ENCODE measurements at regions not wholly inside any gene's neighbourhood (a gene's known extent, or its start where the extent isn't known, plus 50 kb on each side); places are given as distances from the start of the nearest gene placed in this dataset.
A peak's percentile ranks its signal among the peaks of the same experiment; 100 is the strongest.
"Not testable (repeated sequence)": the region's sequence is repeated elsewhere in the genome, so short reads cannot be mapped to it uniquely, and the experiment has no call there.

DNA sequence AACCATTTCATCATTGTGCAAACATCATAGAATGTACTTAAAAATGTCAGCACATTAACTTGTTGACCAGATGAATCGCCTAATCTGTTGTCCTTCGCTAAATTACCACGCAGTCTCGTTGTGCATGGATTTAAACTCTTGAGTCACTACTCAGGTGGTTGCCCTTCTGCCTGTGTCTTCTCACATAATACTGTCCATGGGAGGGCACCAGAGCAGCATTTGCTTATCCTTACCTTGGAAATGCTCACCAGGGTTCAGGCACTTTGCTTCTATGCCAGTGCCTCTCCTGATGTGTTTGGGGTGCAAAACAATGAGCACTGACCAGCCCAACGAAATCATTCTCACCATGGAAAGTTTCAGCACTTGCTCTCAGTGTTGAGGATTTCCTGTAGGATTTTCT lies 559.9 kb downstream of the RWDD3 start:
- DNase-seq: no peak

DNA sequence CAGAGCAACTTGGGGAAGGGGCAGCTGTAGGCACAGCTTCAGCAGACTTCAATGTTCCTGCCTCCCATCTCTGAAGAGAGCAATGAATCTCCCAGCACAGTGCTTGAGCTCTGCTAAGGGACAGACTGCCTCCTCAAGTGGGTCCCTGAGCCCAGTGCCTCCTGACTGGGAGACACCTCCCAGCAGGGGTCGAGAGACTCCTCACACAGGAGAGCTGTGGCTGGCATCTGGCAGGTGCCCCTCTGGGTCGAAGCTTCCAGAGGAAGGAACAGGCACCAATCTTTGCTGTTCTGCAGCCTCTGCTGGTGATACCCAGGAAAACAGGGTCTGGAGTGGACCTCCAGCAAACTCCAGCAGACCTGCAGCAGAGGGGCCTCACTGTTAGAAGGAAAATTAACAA lies 563.8 kb downstream of the RWDD3 start:
- not testable (repeated sequence) for DNase-seq

DNA sequence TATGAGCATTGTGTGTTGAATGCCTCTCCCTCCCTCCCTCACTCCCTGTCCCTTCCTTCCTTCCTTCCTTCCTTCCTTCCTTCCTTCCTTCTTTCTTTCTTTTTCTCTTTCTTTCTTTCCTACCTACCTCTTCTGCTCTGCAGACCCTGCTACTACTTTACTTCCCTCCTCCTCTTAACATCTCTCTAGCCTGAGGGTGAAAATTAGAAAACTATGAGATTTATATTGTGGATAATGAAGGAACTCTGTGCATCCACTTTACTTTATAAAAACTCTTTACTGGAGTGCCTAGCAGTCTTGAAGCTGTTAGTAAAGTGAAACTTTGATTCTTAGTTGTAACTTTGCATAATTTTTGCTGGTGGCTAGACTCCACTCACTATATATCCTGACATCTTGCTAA lies 572.2 kb downstream of the RWDD3 start:
- no peak for DNase-seq

DNA sequence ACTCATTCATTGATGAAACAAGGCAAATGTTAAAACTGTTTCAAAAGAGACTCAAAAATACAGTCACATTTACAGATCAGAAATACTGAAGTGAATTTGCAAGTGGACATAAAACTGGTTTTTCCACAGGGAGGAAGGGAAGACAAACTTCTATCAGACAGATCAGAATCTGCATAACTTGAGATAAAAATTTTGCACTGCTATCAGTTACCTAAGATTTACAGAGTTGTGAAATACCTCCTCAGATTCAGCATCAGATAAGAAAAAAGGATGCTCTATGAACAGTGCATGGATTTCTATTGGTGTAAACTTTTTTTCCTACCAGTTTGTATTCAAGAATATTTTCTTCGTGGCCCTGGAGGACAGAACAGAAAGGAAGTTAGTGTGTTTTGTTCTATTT lies 575.4 kb downstream of the RWDD3 start:
- DNase-seq: no peak

DNA sequence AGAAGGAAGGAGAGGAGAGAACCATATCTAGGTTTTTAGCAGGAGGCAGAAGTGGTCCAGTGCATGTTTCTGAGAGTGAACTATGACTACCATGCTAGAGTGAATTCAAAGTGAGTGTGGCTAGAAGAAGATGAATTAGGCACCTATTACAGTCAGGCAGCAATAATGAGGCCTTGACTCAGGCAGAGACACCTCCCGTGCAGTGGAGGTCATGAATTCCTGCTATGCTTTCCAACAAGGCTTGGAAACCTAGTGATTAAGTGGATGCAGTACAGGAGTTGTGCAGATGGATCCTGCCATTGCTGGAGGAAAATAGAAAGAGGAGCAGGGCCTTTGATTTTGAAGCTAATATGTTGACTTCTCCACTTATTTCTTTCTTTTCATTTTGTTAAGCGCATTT lies 581.5 kb downstream of the RWDD3 start:
- no peak for DNase-seq

DNA sequence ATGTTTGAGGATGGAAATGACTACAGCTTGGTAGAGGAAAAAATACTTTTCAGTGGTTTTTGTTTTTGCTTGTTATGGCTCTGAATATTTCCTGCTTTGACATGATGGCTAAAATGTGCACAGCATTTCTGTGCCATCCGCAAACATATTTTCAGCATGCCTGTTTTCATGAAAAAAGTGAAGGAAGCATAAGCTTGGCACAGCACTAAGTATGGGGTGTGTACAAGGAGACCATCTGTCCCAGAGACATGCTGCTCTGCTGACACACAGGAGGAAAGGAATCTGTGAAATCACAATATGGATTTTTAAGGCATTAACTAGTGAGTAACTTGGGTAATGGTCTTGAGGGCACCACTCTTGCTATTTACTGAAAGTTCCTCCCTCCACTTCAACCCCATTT lies 595.5 kb downstream of the RWDD3 start:
- no peak for DNase-seq

DNA sequence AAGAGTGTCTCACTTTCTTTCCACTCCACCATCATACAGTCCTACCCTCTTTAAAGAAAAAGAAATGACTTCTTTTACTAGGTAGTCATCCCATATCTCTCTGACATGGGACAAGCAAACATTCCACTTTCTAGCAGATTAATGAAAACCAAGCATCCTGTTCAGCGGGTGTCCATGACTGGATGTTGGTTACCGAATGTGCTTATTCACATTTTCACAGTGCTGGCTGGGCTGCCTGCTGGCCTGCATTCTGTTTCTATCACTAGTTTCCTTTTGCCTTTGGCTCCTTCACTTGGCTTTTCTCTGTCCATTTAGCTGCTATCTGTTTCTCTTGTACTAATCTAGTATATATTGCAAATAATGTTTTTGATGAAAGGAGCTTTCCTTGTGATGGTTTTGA lies 598.4 kb downstream of the RWDD3 start:
- DNase-seq: no peak

DNA sequence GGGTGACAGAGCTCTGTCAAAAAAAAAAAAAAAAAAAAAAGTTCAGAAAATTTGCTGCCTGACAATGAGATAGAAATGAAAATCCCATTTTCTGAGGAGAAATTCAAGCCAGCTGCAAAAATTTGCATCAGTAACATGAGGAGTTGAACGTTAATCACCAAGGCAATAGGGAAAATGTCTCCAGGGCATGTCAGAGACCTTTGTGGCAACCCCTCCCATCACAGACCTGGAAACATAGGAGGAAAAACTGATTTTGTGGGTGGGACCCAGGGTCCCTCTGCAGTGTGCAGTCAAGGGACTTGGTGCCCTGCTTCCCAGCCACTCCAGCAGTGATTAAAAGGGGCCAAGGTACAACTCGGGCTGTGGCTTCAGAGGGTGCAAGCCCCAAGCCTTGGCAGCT lies 615.4 kb downstream of the RWDD3 start:
- no peak for DNase-seq

DNA sequence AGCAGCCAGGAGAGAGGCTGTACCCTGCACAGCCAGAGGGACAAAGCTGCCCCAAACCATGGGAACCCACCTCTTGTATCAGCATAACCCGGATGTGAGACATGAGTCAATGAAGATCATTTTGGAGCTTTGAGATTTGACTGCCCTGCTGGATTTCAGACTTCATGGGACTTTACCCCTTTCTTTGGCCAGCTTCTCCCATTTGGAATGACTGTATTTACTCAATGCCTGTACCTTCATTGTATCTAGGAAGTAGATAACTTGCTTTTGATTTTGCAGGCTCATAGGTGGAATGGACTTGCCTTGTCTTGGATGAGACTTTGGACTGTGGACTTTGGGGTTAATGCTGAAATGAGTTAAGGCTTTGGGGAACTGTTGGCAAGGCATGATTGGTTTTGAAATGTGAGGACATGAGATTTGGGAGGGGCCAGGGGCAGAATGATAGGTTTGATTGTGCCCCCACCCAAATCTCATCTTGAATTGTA lies 616.2 kb downstream of the RWDD3 start:
- no peak for DNase-seq

DNA sequence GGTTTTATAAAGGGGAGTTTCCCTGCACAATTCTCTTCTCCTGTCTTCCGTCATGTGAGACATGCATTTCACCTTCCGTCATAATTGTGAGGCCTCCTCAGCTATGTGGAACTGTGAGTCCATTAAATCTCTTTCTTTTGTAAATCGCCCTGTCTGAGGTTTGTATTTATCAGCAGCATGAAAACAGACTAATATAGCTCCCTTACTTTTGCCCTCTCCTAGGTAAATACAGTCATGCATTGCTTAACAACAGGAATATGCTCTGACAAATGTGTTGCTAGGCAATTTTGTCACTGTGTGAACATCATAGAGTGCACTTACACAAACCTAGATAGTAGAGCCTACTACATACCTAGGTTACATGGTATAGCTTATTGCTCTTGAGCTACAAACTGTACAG lies 616.8 kb downstream of the RWDD3 start:
- no peak for DNase-seq

DNA sequence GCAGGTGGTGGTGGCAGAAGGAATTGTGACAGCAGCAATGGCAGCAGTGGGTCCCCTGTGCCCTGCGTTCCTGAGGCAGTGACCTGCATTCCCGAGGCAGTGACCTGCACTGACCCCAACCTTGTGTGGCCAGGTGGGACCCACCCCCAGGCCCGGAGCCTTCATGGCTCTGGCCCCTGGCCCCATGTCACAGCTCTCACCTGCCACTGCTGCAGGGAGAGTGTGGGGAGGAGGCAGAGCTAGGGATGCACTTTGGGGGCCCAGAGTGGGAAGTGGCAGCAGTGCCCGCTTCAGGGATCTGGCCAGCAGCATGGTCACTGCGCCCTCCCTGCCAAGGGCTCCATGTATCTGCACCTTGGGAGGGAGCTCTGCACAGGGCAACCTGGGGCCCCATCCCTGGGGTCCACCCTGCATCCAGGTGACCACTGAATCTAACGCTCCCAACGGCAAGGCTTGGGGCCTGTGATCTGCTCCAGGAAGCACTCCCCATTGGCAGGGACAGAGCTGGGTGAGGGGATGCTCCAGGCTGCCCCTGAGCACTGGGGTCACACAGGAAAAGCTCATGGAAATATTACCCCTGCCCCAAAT lies 618.6 kb downstream of the RWDD3 start:
- no peak for DNase-seq

DNA sequence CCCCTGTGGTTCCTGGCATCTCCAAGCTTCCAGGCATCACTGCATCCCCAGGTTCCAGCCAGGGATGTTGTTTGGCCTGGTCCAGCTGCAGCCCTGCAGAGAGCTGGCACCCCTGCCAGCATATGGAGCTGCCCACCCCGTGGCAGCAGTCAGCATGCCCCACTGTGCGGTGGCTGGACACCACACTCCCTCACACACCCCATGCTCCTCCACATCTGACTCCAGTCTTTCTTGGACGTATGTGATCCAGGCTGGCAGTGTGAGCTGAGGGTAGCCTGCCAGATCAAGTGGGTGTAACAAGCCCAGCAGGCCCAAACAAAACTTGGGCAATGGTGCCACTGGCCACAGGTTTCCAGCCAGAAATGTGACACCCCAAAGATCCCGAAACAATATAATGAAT lies 620.4 kb downstream of the RWDD3 start:
- DNase-seq: no peak

DNA sequence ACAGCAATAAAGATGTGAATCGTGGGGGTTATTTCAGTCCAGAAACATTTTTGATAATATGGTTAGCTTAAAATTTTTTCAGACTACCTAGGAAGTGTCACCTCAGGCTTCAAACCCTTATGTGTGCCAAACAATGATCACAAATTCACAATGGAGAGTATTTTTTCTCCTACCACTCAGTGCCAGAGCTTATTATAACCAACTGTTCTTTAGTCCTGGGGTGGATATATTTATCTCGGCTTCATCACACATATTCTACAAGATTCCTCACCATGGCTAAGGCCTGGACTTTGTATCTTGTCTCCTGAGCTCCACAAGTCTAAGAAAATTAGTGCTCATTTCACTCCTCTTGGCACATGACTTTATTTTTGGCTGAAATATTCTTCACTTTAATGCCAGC lies 629.1 kb downstream of the RWDD3 start:
- DNase-seq: no peak

DNA sequence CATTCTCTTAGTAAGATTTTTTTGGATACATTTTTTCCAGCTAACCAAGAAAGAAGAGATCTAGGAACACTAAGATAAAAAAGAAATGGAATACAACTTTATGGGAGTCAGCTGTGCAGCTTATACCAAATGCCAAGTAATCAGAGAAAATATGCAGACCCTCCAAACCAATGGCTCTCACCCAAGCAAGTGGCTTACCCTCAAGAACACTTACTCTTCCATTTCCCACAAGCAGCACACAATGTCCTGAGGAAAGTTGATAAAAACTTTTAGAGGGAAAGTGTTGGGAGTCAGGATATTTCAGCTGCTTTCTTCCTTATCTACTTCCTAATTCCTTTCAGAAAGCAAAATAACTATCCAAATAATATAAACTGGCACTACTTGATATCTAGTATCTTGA lies 631.8 kb downstream of the RWDD3 start:
- DNase-seq: no peak

DNA sequence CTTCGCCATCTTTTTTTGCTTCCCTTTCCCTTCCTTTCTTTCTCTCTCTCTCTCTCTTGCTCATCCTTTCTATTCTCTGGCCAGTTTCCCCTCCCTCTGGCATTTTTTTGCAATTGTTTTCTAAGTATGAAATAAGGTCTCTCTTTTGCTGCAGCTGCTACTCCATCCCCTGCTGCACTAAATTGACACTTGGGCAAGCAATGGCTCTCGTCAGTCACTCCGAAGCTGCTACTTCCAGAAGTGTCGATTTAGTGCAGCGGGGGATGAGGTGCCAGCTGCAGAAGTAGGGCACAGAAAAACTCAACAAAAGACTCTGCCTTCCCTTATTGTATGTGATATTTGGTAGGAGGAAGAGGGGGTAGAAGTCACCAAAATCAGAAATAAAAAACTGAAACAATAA lies 642.3 kb downstream of the RWDD3 start:
- peak; percentile 43 for DNase-seq

DNA sequence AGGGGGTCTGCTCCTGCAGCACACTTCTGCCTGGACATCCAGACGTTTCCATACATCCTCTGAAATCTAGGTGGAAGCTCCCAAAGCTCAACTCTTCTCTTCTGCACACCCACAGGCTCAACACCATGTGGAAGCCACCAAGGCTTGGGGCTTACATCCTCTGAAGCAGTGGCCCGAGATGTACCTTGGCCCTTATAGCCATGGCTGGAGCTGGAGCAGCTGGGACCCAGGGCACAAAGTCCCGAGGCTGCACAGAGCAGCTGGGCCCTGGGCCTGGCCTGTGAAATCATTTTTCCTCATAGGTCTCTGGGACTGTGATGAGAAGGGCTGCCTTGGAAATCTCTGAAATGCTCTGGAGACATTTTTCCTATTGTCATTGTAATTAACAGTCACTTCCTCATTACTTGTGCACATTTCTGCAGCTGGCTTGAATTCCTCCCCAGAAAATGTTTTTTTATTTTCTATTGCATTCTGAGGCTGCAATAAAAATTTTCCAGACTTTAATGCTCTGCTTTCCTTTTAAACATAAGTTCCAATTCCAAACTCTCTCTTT lies 645.6 kb downstream of the RWDD3 start:
- DNase-seq: no peak

DNA sequence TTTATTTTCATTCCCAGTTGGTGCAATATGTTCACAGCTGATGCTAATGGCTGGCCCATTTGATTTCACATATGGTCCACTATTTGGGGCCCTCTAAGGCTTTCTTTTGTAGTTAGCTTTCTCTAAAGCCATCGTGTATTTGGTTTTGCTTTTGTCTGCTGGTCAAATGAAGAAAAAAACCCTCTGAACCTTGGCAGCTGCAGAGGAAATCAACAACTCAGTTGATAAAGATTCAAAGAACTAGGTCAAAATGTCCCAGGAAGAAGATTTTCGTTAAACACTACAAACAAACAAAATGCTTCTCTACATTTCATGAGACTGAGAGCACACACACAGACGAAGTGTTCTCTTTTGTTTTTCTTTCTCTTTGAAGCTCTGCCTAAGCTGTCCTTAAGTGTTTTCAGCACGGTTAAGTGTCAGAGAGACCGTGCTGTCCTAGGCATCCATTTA lies 655.0 kb downstream of the RWDD3 start:
- DNase-seq: peak; percentile 34

DNA sequence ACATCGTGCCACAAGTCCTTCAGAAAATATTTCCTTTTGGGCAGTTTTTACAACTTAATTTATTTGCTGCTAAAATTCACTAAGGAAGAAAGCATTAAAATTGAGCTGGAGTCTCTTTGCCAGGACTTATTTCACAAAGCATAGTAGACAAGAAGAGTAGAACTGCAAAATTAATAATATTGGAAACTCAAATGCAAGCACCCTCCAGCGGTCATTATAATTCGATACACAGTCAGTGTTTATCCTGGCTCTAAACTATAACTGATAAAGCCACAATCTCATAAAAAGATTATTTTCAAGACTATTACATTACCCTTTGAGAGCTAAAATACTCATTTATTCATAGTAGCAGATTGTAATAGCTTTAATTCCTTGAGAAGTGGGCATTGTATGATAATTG lies 655.4 kb downstream of the RWDD3 start:
- DNase-seq: no peak

DNA sequence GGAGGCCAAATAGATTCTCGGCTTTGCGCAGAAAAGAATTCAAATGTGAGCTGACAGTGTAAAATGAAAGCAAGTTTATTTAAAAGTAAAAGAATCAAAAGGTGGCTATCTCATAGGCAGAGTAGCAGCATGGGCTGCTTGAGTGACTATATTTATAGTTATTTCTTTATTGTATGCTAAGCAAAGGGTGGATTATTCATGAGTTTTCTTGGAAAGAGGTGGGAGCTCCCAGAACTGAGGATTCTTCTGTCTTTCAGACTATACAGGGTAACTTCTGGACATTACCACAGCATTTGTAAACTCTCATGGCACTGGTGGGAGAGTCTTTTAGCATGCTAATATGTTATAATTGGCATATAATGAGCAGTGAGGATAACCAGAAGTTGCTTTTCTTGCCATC lies 659.9 kb downstream of the RWDD3 start:
- DNase-seq: no peak

DNA sequence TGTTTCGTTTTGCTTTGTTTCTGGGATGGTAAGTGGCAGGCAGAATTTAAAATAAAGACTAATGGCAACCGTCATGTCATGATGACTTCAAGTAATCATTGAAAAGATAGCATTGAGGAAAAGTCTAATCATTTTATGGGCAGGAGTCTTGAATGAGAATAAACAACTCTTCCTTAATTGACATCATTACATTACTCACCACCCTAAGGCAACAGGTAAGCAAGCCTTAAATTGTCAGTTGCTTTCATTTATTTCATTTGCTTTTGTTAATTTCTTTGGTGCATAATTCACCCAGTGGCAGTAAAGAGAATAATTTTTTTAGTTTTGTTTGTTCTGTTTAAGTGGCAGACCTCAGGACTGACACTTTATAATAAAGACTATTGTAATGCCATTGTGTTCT lies 669.0 kb downstream of the RWDD3 start:
- no peak for DNase-seq

DNA sequence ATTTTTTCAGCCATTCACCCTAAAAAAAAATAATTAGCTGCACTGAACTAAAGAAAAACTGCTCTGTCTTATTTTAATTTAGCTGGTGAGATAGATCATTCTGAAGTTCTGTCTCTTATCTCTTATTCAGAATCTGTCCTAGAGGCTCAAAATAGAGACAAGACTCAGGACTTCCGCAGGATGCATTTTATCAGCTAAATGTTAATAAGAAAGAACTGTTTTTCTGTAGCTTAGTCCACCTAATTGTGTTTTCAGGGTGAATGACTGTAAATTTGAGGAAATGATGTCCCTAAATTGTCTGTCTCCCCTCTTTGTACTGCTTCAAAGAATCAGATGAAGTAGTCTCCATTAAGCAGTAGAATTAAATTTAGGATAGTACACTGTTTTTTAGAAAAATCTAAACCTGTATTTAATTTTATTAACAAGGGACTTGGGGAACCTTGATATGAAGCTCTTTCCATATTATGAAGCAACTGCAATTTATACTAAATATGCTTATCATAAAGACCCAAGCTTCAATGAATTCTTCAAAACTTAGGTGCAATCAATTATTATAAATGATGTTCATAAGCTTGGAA lies 671.9 kb downstream of the RWDD3 start:
- DNase-seq: no peak

DNA sequence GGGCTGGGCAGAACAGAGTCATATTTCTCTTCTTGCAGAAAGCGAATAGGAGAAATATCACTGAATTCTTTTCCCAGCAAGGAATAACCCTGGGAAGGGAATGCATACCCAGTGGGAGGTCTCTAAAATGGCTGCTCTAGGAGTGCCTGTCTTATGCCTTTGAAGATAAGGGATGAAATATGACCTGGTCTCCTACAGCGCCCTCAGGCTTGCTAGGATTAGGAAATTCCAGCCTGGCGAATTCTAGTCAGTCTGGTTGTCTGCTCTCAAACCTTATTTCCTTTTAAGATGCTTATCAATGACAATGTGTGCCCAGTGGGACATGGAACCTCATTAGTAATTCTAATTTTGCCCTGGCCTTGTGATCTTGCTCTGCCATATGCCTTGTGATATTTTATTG lies 677.7 kb downstream of the RWDD3 start:
- not testable (repeated sequence) for DNase-seq

DNA sequence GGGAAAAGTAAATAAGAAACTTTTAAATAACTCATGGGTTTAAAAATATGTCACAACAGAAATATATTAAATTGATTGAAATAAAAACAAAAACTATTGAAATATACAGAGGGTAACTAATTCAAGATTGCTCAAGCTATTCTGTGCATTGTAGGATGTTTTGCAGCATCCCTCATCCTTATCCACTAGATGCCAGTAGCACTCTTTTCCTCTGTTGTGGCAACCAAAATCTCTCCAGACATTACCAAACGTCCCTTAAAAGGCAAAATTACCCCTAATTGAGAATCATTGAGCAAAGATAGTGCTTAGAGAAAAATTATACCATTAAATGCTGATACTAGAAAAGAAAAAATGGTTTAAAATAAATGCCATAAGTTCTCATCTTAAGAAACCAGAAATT lies 682.6 kb downstream of the RWDD3 start:
- no peak for DNase-seq

DNA sequence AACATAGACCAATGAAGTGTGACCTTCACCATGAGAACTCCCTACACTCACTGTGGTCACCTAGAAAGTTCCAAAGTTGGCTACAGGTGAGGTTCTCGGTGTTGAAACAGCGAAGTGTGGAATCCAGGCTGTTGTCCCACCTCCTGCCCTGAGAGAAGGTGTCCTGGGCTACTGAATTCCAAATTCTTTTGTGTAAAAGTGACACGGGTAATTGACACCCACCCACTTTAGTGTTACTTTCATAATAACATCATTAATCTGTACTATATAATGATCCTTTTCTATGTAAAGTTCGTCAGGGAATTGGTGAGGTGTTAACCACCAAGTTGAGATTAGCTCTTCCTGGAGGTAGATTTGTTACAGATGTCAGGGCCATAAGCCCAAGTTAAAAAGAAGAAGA lies 690.7 kb downstream of the RWDD3 start:
- DNase-seq: no peak

DNA sequence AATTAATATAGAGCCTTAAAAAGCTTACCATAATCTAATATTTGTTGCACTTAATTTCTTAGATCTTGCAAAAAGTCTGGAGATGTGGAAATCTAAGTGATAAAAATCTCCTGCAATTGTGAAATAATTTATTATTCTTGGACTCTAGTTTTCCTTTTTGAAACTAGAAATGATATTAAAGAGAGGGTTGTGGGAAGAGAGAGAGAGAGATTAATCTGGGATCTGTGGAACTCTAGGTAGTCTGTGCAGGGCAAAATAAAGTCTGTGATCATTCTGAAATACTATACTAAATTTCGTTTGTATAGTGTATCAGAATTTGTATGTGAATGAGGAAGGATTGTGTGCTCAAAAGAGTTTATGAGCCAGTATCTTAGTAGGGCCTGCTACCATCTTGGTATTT lies 692.3 kb downstream of the RWDD3 start:
- no peak for DNase-seq
